Kidney glomerular epithelial cell (primary cell): ENCODE measurements at regions not wholly inside any gene's neighbourhood (a gene's known extent, or its start where the extent isn't known, plus 50 kb on each side); places are given as distances from the start of the nearest gene placed in this dataset.
A peak's percentile ranks its signal among the peaks of the same experiment; 100 is the strongest.
"Not testable (repeated sequence)": the region's sequence is repeated elsewhere in the genome, so short reads cannot be mapped to it uniquely, and the experiment has no call there.

Source experiments
- DNase-seq: peaks from one replicate; lab custom pipeline; 2025; lab: John Stamatoyannopoulos, UW

DNA sequence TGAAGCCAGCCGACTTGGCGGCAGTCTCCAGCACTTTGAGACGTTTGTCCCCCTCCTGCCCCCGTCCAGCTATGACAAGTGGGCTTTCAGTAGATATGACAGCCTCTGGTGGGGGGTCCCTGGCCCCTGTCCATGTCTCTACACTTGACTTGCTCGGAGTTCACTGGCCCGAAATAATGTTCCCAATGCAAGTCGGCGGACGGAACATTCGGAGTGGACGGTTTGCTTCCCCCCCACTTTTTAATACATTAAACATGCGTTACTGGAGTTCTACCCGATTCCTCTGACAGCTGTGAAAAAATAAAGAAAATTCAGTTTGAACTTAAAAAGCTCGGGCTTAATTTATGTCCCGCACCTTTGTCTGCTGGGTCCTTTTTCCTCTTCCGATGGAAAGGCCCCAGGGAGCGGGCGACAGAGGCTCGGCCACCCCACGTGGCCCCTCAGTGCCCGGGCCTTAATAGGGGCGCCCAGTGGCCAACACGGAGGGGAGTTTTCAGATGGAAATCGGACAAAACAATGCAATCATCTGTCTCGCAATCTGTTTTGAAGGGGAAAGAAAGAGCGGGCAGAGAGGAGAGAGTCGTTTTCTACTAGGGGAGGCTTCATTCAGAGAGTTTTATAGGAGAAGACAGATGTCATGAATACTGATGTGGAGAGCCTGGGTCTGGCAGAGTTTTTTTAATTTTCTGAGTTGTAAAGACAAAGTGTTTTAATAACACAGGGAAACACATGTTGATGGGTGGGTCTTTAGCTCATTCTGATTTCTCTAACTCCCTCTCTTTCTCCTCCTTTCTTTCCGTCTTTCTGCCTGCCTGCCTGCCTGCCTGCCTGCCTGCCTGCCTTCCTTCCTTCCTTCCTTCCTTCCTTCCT lies 50.2 kb downstream of the SMIM38 start:
- DNase-seq = no peak

DNA sequence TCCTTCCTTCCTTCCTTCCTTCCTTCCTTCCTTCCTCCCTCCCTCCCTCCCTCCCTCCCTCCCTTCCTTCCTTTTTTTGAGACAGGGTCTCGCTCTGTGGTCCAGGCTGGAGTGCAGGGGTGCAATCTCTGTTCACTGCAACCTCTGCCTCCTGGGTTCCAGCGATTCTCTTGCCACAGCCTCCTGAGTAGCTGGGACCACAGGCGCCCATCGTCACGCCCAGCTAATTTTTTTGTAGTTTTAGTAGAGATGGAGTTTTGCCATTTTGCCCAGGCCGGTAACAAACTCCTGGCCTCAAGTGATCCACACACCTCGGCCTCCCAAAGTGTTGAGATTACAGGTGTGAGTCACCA lies 50.9 kb downstream of the SMIM38 start:
- not testable (repeated sequence) for DNase-seq

DNA sequence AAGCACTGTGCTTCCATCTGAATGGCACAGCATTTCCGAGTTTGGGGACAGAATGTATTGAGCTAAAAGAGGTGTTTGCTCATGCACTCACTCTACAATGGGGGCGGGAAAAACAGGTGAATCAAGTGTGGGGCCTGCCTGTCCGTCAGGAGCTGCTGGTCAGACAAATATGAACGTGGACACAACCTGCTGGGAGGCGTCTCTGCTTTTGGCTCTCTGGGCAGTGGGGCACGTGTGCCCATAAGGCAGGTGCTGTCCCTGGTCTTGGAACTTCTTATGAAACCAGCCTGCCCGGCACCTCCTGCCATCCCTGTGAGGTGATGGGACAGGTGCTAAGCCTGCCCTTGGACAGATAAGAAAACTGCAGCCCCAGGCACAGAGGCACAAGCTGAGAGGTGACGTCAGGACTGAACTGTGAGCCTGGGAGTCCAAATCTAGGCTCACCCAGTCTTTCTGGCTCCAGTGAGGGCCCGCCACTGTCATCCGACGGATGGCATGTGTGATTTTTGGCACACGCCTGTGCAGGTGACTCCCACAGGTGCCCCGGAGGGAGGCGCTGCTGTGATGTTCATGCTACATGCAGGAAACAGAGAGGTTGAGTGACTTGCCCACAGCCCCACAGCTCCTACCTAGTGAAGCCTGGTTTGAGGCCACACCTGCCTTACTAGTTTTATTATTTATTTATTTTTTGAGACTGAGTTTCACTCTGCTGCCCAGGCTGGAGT lies 51.6 kb downstream of the SMIM38 start:
- no peak for DNase-seq

DNA sequence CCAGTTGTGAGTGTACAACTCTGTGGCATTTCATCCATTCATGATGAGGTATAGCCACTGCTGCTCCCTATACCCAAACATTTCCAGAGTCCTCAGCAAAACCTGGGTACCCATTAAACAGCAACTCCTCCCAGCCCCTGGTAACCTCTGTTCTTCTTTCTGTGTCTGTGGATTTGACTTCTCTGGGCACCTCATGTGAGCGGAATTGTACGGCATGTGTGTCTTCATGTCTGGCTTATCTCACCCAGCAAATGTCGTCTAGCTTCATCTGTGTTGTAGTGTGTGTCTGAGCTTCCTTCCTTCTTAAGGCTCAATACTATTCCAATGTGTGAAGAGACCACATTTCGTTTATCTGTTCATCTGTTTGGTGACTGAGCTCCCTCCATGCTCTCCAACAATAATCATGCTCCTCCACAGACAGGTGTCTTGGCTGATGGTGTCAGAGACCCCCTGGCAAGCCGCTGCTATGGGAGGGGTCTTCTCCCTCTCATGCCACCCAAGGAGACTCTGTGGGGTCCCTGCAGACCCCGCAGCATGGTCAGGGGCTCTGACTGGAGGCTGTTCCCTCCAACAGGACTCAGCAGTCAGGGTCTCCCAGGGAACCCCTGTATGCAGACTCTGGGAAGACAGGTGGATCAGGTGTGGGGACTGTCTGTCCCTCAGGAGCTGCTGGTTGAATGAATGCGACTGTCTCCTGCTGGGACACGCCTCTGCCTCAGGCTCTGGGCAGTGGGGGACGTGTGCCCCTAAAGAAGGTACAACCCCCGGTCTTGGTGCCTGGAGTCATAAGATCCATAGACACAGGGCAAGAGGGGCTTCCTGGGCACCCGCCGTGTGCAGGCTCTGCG lies 52.7 kb downstream of the SMIM38 start:
- no peak for DNase-seq

DNA sequence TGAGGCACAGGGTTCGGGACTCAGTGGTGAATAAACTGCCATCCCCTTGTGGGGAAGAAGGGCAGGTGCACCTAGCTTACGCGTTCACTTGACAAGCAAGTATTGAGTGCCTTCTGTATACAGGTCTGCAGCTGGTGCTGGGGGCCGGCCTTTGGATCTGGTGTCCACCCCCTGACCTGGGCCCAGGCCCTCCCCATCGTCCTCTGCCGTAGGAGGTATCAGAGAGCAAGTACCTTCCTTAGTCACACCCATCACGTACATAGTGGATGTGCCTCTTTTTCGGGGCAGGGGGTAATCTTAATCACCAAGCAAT lies 53.3 kb downstream of the SMIM38 start:
- no peak for DNase-seq

DNA sequence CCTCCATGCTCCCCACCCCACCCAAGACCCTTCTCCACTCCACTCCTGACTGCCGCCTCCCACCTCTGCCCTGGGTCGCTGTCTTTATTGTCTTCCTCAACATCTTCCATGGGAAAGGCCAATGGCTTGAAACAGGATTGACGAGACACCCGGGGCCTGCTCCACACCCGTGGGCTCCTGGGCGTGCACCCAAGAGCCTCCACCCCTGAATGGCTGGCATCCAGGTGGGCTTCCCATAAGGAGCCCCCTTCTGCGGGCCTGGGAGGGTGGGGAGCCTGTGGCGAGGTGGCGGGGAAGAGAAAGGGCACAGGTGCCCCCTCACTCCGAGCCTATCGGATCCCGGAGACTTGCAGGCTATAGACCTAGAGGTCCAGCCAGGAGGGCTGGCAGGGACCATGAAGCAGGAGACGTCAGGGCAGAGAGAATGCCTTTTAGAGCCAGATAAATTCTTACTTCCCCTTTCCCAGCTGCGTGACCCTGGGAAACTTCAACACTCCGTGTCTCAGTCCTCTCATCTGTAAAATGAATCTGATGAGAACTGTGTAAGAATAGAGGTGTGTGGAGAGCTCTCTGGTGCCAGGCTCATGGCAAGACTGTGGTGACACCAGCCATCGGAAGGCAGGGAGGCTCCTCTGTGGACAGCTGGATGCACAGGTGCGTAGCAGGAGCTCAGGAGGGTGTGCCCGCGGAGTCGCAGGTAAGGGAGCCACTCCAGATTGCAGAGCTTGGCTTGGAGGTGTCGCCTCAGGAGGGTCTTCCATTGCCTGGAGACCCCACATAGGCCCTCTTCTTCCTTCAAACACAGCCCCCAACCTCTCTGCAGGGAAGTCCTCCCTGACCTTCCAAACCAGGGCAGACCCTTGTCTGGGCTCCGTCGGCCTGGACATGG lies 53.9 kb downstream of the SMIM38 start:
- no peak for DNase-seq

DNA sequence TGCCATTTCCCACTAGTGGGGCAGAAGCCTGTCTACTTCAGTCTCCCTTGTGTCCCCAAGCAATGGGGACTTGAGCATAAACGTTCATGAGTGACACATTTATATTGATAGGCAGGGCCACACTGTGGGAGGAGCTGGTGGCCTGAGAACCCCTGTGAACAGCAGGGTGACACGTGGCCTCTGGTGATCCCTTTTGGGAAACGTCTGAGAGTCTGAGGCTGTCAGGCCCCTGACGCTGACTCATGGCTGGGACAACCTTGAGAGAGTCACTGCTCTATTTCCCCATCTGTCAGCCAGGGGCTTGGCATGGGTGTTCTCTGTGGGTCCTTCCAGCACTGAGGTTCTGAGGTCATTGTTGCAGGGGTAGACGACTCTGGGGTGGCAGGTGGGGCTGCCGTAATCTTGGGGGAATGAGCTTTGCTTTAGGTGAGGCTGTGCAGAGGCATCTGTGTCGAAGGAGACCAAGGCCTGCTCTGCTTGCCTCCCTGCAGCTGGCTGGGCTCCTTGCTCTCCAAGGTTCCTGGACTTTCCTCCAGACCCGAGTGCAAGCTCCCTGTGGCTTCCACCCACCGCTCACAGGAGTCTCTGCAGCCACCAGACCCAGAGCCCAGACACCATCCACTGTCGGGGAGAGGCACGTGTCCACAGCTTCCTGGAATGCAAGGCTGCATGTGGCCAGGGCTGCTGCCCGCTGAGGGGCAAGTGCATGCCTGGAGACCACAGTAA lies 54.7 kb downstream of the SMIM38 start:
- DNase-seq = no peak

DNA sequence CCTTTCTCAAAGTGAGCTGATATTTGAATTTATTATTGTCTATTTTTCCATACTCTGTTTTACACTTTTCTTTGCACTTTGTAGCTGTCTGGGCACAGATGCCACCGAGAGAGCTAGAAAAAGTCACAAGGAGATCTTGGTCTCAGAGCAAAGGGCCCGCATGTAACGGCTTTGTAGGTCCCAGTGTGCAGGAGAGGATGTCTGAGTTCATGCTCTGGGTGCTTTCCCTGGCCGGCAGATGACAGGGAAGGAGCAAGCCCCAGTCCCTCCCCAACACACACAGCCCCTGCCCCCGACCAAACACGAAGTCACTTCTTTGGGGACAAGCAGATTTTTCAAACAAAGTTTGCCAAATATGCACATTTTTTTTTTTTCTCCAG lies 55.8 kb downstream of the SMIM38 start:
- no peak for DNase-seq

DNA sequence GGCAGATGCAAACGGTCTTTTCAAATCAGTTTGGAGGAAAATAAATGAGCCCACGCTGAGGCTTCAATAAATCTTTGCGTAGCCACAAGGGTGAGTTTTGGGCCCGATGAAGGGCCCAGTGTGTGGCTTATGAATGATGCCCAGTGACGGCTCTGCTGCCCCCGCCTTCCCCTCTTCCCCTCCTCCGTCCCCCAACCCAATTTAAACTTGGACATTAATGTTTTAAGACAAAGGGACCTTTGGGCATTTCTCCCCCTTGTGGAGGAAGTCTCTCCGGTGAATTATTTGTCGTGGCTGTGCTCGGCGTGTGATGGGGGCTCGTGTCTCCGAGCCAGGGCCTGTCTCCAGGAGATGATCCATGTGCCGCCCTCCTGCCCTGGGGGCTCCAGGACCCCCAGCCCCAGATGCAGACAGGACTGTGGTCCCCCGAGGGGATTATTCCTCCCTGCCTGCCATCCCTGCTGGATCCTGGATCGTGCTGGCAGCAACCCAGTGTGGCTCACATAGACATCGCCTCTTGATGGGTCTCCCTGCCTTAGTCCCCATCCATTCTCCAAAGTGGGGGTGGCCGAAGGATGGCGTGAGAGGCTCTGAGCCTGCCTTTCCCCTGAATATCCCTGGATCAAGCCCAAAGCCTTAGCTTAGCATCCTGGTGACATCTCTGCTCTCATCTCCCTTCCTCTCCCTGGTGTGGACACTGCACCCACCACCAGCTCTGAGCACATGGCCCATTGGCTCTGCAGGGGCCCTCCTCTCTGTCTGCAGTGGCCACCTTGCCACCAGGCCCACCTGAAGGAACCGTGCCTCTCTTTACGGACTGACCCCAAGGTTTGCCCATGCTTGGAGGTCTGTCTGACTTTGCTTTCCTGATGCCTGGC lies 56.4 kb downstream of the SMIM38 start:
- no peak for DNase-seq

DNA sequence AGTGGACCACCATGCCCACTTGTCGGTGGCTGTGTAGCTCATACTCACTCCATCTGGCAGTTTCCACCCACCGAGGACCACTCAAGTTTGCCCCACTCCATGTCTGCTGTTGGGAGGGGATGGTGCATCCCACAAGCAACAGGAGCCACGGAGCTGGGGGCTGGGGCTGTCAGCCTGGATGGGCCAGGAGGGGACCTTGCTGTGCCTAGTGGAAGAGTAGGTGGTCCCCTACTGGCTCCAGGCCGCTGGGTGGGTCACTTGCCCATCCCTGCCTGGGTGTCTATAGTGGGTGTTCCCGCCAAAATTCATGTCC lies 57.0 kb downstream of the SMIM38 start:
- no peak for DNase-seq

DNA sequence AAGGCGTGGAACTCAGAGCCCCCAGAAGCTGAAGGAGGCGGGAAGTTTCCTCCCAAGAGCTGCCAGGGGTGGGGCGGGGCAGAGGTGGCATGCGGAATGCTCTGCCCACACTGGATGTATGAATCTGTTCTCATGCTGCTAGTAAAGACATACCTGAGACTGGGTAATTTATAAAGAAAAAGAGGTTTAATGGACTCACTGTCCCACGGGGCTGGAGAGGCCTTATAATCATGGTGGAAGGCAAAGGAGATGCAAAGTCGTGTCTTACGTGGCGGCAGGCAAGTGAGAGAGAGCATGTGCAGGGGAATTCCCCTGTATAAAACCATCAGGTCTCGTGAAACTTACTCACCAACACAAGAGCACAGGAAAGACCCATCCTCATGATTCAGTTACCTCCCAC lies 57.6 kb downstream of the SMIM38 start:
- DNase-seq = peak; percentile 1

DNA sequence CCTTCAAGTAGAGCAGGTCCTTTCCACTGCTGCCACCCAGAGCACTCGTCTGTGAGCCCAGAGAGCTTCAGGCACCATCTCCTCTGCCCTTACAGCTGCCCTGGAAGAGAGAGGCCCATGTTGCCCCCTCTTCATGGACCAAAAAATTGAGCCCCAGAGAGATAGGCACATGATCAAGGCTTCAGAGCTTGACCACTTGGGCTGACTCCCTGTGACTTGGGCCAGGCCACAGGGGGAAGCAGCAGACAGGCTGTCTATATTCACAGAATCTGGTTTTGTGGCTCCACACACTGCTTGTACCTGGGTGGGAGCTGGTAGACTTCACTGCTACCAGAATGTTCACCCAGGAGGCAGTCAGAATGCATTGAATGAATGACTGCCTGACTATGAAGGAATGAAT lies 58.2 kb downstream of the SMIM38 start:
- no peak for DNase-seq

DNA sequence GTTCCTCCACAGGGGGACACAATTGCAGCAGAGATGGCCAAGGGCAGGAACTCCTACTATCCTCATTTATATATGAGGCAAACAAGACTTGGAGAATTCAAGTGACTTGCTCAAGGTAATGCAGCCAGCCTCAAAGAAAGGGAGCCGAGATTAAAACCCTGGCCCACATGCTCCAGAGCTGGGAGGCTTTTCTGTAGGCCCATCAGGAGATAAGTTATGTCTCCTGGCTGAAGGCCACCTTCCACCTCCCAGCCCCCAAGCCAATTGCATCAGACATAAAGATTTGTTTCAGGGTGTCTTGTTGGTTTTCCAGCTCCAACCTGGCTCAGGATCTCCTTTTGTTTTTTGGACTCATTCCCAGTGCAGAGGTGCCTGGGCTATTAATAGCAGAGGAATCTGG lies 59.5 kb downstream of the SMIM38 start:
- no peak for DNase-seq

DNA sequence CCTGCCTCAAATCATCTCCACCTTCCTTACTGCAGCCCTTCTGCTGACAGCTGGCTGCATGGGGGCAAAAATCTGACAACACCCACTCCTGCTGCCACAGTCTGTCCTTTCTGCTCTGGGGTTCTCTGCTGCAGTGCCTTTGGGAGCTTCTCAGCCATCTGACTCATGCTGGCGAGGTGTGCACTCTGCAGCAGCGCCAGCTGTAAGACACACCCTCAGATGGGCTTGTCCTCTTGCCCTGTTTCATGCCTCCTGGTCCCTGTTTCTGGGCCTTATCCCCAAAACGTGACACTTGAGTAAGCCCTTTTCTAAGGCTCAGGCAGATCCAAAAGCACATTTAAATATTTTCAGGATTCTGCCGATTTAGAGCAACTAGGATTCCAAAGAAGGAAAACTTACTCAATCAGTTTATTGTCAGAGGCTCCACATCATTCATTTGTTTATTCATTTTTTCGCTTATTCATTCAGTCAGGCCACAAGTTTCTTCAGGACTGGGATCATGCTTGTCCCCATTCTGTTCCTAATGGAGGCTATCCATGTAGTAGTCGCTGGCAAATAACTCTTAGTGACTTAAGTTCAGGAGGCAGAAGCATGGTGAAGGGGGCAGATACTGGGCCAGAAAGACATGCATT lies 60.2 kb downstream of the SMIM38 start:
- no peak for DNase-seq

DNA sequence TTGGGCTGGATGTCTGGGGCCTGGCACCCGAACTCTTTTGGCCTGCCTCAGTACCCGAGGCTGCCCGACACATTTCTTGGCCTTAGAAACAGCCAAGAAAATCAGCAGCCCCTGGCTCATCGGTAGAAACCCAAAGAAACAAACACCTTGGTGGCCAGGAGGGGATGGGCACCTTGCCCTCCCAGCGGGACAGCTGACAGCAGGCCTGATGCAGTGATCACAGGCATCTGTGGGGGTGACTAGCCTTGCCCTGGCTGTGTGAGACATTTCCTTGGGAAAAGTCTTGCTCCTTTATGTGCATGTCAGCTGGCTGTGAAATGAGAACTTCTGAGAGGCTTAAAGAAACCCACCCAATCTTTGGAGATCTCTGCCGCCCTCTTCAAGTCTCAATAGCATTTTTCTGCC lies 60.9 kb downstream of the SMIM38 start:
- no peak for DNase-seq

DNA sequence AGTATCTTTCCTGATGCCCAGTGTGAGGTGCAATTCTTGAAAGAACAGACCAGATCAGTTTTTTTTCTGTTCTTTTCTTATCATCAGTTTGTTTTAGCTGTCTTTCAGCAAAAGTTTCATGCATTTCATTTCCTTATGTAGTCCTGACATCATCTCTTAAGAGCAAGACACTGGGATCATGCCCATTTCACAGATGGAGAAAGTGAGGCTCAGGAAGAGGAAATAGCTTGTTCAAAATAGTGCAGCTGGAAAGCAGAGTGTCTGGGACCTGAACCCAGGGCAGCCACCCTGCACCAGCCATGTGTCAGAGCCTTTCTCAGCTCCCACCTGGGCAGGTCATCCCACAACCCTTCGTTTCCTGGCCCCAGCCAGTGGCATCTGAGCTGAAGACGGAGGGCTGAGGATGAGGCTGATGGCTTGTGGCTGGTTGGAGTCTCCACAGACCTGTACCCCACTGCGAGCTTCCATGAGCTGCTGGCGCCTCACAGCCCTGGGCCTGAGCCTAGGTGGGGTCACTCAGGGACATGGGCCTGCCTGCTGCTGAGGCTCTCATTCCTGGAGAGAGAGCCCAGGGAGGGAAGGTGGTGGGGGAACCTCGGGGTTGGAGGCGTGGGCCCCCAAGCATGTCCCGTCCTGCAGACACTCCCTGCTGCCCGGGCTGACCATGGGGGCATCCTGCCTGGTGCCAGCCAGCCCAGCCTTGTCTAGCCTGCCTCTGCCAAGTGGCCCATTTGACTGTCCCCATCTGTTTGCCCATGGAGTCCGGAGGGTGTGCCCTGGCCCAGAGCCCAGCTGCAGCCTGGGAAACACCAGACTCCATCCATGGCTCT lies 61.8 kb downstream of the SMIM38 start:
- no peak for DNase-seq

DNA sequence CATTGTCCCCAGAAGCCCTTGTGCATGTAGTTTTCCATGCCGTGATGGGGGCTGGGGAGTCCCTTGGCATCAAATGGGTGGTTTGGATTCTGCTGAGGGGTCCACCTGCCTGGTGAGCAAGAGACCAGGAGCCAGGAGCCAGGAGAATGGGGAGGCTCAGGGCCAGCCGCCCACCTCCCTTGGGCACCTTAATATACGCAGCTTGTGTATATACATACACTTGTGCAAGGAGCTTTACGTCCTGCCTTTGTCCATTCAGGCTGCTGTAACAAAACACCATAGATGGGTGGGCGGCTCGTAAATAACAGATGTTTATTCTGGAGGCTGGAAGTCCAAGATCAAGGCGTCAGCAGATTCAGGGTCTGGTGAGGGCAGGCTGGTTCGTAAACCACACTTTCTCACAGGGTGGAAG lies 62.5 kb downstream of the SMIM38 start:
- no peak for DNase-seq

DNA sequence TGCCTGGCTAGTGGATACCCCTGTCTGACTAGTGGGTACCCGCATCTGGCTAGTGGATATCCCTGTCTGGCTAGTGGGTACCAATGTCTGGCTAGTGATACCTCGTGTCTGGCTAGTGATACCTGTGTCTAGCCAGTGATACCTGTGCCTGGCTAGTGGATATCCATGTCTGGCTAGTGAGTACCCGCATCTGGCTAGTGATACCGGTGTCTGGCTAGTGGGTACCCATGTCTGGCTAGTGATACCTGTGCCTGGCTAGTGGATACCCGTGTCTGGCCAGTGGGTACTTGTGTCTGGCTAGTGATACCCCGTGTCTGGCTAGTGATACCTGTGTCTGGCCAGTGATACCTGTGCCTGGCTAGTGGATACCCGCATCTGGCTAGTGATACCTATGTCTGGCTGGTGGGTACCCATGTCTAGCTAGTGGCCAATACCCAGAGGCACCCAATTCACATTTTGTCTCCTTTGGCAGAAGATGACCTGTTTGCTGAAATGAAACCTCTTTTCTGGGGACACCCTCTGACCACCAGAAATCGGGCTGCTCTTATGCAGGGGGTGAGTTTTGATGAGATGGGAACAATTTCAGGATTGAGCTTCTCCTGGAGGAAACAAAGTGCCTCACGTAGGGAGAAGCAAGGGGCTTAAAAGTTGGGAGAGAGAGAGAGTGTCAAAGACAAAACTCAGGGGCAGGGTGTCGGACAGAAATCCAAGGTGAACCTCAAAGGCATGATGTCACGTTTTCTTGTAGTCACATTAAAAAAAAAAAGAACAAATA lies 63.4 kb downstream of the SMIM38 start:
- DNase-seq = no peak
